ENCODE measurements at regions not wholly inside any gene's neighbourhood (a gene's known extent, or its start where the extent isn't known, plus 50 kb on each side); places are given as distances from the start of the nearest gene placed in this dataset.

GRCh38 chr3:134704133-134704532 lies 53.3 kb upstream of the KY start:
- RAD21 ChIA-PET (ENCODE audit: low non-redundant PET in 1 of 2, low total read pairs in 2 of 2, uncharacterized antibody in 2 of 2, unreplicated experiment in 2 of 2) = no interaction called here
- intact Hi-C loops (cut with micrococcal nuclease) = no loop called here
- ATAC-seq (no peak), DNase-seq (ENCODE audit: low read depth, low spot score) (no peak)
- no peak overlapping the region for H3K9ac ChIP-seq (ENCODE audit: low read length)
- no peak overlapping the region for H3K4me3 ChIP-seq (replicated peaks in 1 of 2; ENCODE audit: low read depth in 1 of 2, low read length in 2 of 2)
- H3K4me1 ChIP-seq (ENCODE audit: control insufficient read depth in 1 of 2, insufficient read depth in 2 of 2, low read length in 2 of 2) = no peaks in the 10 kb centered on the region
- no peaks in the 10 kb centered on the region for H4K20me1 ChIP-seq (ENCODE audit: insufficient read depth)
- peaks cover 16% of the 10 kb centered on the region; the same call in 1 of the 2 replicates for H3K27me3 ChIP-seq (ENCODE audit: insufficient read depth, low read length)
- CTCF ChIA-PET = interaction anchor here (0.7 kb wide), 1 partner anchor 27 kb away, joined by 3 read pairs; no protein-coding TSS in a partner anchor
- TF ChIP-seq SIN3A (IDR thresholded peaks at IDR 0.05; ENCODE audit: low read depth) (no peak), CEBPB (IDR thresholded peaks at IDR 0.05; ENCODE audit: low read depth) (no peak), SRF (IDR thresholded peaks at IDR 0.05; ENCODE audit: low read depth) (no peak), ELF1 (IDR thresholded peaks at IDR 0.05; ENCODE audit: borderline replicate concordance, low read depth) (no peak), SP1 (IDR thresholded peaks at IDR 0.05; ENCODE audit: low read depth) (no peak), YY1 (IDR thresholded peaks at IDR 0.05; ENCODE audit: extremely low read depth, insufficient replicate concordance, low read depth, low read length) (no peak), POLR2A (IDR thresholded peaks at IDR 0.05; ENCODE audit: borderline replicate concordance, extremely low read depth, insufficient read depth, insufficient read length) (no peak), CBX3 (IDR thresholded peaks at IDR 0.05; ENCODE audit: low read depth) (no peak)
- TF ChIP-seq, protein P1, sequence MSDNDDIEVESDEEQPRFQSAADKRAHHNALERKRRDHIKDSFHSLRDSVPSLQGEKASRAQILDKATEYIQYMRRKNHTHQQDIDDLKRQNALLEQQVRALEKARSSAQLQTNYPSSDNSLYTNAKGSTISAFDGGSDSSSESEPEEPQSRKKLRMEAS (IDR thresholded peaks at IDR 0.05) = no peak
- TF ChIP-seq, protein P2, sequence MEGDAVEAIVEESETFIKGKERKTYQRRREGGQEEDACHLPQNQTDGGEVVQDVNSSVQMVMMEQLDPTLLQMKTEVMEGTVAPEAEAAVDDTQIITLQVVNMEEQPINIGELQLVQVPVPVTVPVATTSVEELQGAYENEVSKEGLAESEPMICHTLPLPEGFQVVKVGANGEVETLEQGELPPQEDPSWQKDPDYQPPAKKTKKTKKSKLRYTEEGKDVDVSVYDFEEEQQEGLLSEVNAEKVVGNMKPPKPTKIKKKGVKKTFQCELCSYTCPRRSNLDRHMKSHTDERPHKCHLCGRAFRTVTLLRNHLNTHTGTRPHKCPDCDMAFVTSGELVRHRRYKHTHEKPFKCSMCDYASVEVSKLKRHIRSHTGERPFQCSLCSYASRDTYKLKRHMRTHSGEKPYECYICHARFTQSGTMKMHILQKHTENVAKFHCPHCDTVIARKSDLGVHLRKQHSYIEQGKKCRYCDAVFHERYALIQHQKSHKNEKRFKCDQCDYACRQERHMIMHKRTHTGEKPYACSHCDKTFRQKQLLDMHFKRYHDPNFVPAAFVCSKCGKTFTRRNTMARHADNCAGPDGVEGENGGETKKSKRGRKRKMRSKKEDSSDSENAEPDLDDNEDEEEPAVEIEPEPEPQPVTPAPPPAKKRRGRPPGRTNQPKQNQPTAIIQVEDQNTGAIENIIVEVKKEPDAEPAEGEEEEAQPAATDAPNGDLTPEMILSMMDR (IDR thresholded peaks at IDR 0.05 in 2 of 3, conservative IDR thresholded peaks at IDR 0.05 in 1 of 3; ENCODE audit: borderline replicate concordance in 1 of 3, insufficient read depth in 1 of 3, low read depth in 2 of 3, low read length in 2 of 3) = no peak
- BruUV-seq (replicated peaks) = no TSS peak
- POLR2A ChIA-PET = no interaction called here
- no peaks in the 10 kb centered on the region for H3K9me3 ChIP-seq (ENCODE audit: control insufficient read depth in 1 of 2, insufficient read depth in 1 of 2, low read depth in 1 of 2, low read length in 2 of 2)
- H3K4me2 ChIP-seq (ENCODE audit: low read length) = no peak overlapping the region
- H3K36me3 ChIP-seq (ENCODE audit: control insufficient read depth in 1 of 2, insufficient read depth in 2 of 2, low read length in 2 of 2) = no peaks in the 10 kb centered on the region
- no peaks in the 10 kb centered on the region for H3K9me2 ChIP-seq (ENCODE audit: insufficient read depth)
- H3K79me2 ChIP-seq (ENCODE audit: insufficient read depth, low read length) = no peaks in the 10 kb centered on the region
- no peak overlapping the region for H2AFZ ChIP-seq (ENCODE audit: low read depth, low read length, poor library complexity, severe bottlenecking)
- no peak overlapping the region for H3K27ac ChIP-seq (ENCODE audit: low read depth, low read length)
